H1 (cell line): ENCODE measurements at regions not wholly inside any gene's neighbourhood (a gene's known extent, or its start where the extent isn't known, plus 50 kb on each side); places are given as distances from the start of the nearest gene placed in this dataset.

Experiments
- CHD1 ChIP-seq: IDR thresholded peaks from 2 replicates; pipeline ENCODE4 v1.6.1; 2012; ENCODE audit warnings: low read depth, low read length, improper control_type of control experiment
- EZH2 ChIP-seq: fragments of 200-600 bp; sonication (generic); IDR thresholded peaks from 2 replicates; pipeline ENCODE4 v1.7.1; 2012; ENCODE audit warnings: low read depth, mild to moderate bottlenecking, moderate library complexity, low read length, inconsistent platforms; ENCODE audit not compliant: severe bottlenecking
- POLR2AphosphoS5 ChIP-seq: IDR thresholded peaks from 2 replicates; pipeline ENCODE4 v1.6.1; 2011; ENCODE audit warnings: low read depth, low read length
- RAD21 ChIP-seq, 2 experiments: IDR thresholded peaks in 1 of 2; conservative IDR thresholded peaks in 1 of 2; 2 replicates each; pipeline ENCODE4 v1.6.1; 2011; ENCODE audit warnings: low read depth in 2 of 2, low read length in 2 of 2, improper control_type of control experiment in 1 of 2, inconsistent platforms in 1 of 2, mild to moderate bottlenecking in 1 of 2, moderate library complexity in 1 of 2
- SAP30 ChIP-seq: fragments of 300-600 bp; sonication (generic); IDR thresholded peaks from 2 replicates; pipeline ENCODE4 v1.7.1; 2012; ENCODE audit warnings: low read length, moderate library complexity, mild to moderate bottlenecking, inconsistent platforms; ENCODE audit not compliant: insufficient read depth, insufficient replicate concordance
- SP4 ChIP-seq: IDR thresholded peaks from 2 replicates; pipeline ENCODE4 v1.6.1; 2012; ENCODE audit warnings: low read length, inconsistent platforms
- TBP ChIP-seq: IDR thresholded peaks from 2 replicates; pipeline ENCODE4 v1.6.1; 2011; ENCODE audit warnings: low read depth, low read length, improper control_type of control experiment
- TCF12 ChIP-seq: IDR thresholded peaks from 2 replicates; pipeline ENCODE4 v1.6.1; 2011; ENCODE audit warnings: low read depth, mild to moderate bottlenecking, low read length
- YY1 ChIP-seq: IDR thresholded peaks from 2 replicates; pipeline ENCODE4 v1.6.1; 2011; ENCODE audit warnings: low read depth, mild to moderate bottlenecking, low read length
- TF ChIP-seq, protein P1 (sequence below): IDR thresholded peaks from 2 replicates; pipeline ENCODE4 v1.6.1; 2012; ENCODE audit warnings: inconsistent platforms
- TF ChIP-seq, protein P2 (sequence below), 3 experiments: IDR thresholded peaks; 1 replicate in 2 of 3; 2 replicates in 1 of 3; pipeline versions ENCODE4 v1.5.1 to v1.6.1; 2011; ENCODE audit warnings: low read length in 3 of 3, mild to moderate bottlenecking in 3 of 3, inconsistent platforms in 2 of 3, low read depth in 1 of 3, moderate library complexity in 1 of 3; ENCODE audit not compliant: insufficient read depth in 1 of 3; ENCODE audit errors: control extremely low read depth in 1 of 3

DNA sequence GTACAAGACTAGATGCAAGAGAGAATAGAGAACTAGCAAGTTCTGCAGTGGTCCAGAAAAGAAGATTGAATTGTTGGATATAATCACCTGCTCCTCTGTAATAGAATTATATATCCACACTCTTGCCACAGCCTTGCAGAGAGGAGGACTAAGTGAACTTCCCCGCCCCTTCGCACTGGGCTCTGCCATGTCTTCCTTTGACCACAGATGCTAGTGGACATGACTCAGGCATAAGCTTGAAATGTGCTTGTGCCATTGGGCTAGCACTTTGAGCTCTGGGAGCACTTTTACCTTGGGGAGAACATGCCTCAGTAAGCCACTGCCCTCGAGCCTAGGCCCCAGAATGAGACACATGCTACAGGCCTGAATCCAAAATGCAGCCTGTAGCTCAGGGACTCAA lies 113.5 kb upstream of the RASA1 start:
- TF ChIP-seq TBP (no peak), SP4 (no peak), EZH2 (no peak), CHD1 (no peak), POLR2AphosphoS5 (no peak), YY1 (no peak), TCF12 (no peak), RAD21 (IDR thresholded peaks at IDR 0.05 in 1 of 2, conservative IDR thresholded peaks at IDR 0.05 in 1 of 2; ENCODE audit: low read depth in 2 of 2, low read length in 2 of 2) (no peak), SAP30 (no peak)
- TF ChIP-seq, protein P1, sequence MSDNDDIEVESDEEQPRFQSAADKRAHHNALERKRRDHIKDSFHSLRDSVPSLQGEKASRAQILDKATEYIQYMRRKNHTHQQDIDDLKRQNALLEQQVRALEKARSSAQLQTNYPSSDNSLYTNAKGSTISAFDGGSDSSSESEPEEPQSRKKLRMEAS = no peak
- TF ChIP-seq, protein P2, sequence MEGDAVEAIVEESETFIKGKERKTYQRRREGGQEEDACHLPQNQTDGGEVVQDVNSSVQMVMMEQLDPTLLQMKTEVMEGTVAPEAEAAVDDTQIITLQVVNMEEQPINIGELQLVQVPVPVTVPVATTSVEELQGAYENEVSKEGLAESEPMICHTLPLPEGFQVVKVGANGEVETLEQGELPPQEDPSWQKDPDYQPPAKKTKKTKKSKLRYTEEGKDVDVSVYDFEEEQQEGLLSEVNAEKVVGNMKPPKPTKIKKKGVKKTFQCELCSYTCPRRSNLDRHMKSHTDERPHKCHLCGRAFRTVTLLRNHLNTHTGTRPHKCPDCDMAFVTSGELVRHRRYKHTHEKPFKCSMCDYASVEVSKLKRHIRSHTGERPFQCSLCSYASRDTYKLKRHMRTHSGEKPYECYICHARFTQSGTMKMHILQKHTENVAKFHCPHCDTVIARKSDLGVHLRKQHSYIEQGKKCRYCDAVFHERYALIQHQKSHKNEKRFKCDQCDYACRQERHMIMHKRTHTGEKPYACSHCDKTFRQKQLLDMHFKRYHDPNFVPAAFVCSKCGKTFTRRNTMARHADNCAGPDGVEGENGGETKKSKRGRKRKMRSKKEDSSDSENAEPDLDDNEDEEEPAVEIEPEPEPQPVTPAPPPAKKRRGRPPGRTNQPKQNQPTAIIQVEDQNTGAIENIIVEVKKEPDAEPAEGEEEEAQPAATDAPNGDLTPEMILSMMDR (IDR thresholded peaks at IDR 0.05; ENCODE audit: control extremely low read depth in 1 of 3, insufficient read depth in 1 of 3, low read depth in 1 of 3, low read length in 3 of 3) = no peak
